GM19324 (cell line): ENCODE measurements at regions not wholly inside any gene's neighbourhood (a gene's known extent, or its start where the extent isn't known, plus 50 kb on each side); places are given as distances from the start of the nearest gene placed in this dataset.

ENCODE experiments used
- ATAC-seq: cut with Tn5 transposase; IDR thresholded peaks from one replicate; pipeline ENCODE4 v1.9.1; 2021; ENCODE audit warnings: mild to moderate bottlenecking, moderate library complexity; ENCODE audit not compliant: unreplicated experiment, low FRiP score

DNA sequence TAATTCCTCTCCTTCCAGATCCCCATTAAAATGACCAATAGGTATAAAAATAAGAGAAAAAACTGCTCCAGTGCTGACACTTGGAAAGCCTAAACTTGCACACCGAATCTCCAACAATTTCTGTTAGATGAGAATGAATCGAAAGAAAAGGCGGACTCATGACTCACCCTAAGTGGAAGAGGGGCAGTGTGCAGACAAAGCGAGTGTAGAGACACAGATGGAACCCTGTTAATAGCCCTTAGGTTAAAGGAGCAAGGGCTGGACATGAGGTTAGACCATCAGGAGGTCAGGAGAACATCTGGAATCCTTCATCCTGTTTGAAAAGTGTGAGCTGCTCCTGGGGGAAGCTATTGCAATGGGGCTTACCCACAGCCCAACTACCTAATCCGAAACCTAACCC lies 103.4 kb upstream of the GLI3 start:
- no peak for ATAC-seq

DNA sequence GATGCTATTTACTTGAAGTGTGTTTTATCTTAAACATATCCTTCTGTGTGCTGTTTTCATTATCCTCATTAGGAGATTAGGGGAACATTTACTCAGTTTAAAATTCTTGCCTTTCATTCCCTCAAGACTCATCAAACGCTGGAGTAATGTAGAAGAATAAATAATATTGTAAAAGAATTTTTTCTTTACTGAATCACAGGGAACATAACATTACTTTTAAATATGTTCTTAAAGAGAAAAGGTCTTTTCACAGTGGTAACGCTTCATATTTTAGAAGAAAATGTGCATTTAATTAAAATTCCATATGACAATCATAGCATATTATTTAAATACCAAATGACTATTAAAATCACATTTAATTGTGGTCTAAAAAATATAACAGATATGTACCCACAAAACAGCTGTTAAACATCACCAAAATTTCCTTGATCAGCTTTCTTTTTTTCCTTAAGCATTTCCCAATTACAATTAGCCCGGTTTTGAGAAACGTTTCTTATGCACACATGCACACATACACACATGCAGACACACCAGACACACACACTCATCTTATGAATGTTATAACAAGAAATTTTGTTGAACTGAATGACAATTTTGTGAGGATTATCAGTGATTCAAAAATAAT lies 102.0 kb upstream of the GLI3 start:
- no peak for ATAC-seq

DNA sequence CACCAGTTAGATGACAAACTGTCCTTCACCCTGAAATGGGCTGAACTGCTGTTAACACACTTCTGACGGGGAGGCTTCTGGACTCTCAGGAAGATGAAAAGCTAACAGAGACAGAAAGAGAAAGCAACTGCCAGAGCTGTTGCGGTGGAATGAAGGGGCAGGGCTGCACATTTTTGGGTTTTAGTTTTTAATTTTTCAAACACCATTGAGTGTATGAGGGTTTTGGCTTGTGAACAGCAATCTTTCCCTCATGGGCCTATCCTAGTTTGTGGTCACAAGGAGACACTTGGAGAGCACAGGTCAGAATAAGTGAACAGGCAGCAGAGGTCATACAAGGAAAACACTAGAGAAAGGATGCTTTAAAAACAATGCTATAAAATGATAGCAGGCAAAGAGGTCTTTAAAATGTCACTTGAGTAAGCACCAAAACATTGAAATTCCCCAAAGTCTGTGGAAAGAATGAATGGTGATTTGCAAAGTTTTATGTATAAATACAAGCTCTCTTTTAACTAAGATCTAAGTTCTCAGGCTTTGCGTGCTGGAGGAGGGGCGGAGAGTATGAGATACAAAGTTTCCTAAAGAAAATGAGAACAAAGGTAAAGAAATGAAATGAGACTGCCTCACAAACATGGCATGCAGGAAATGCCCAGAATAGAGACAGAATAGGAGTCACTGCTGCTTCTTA lies 101.4 kb upstream of the GLI3 start:
- no peak for ATAC-seq

DNA sequence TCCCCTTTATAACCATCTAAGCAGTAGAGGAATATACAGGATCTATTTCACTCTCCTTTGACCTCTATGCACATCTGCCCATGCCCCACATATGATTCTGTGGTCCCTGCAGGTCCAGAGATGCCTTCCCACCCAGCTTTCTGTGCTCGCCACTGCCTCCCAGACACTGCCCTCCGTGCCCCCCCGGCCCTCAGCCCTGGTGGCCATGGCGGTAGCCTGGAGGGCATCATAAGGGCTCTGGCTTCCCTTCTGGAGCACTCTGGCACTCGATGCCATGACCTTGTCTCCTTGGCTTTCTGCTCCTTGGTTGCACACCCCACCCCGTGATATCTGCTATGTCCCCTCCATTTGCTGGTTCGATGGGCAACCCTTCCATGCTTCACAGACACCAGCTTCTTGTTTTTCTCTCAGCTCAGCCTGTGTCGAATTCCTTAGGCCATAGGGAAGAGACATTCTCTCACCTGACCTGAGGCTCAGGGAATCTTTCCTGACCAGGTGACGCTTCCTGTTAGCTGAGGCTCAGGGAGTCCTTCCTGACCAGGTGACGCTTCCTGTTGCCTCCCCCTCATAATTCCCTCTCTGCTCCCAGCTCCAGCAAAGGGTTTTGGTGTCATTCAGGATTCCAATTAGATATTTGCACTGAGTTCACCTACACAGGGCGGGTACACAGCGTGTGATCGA lies 100.4 kb upstream of the GLI3 start:
- no peak for ATAC-seq

DNA sequence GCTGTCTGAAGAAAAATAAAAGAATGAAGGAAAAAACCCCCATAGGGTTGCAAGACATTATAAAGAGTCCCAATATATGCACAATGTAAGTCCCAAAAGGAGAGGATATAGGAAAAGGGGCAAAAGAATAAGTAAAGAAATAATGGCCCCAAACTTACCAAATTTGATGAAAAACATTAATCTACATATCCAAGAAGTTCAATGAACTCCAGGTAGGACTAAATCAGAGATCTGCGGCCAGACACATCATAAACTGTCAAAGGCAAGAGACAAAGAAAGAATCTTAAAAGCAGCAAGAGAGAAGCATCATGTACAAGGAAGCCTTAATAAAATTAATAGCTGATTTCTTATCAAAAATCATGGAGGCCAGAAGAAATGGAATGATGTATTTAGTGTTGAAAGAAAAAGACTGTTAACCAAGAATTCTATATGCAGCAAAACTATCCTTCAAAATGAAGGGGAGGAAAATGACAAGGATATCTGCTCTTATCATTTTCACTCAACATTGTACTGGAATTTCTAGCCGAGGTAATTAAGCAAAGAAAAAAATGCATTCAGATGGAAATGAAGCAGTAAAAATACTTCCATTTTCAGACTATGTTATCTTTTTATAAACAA lies 95.7 kb upstream of the GLI3 start:
- ATAC-seq, result no peak

DNA sequence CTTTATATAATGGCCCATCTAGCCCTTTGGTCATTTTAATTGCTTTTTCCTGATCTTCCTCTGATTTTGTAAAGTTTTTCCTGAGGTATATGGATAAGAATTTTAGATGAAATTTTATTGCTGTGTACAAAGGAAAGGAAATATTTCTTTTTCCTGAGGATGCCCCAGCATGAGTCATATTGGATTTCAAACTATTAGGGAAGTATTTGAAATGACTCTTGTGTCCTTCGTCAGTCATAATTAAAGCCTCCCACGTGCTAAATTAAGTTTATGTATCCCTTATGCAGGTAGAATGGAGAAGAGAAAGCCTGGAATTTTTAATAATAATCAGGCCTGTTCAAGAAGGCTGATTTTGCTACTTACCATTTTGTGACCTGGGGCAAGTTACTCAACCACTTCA lies 82.6 kb upstream of the GLI3 start:
- no peak for ATAC-seq

DNA sequence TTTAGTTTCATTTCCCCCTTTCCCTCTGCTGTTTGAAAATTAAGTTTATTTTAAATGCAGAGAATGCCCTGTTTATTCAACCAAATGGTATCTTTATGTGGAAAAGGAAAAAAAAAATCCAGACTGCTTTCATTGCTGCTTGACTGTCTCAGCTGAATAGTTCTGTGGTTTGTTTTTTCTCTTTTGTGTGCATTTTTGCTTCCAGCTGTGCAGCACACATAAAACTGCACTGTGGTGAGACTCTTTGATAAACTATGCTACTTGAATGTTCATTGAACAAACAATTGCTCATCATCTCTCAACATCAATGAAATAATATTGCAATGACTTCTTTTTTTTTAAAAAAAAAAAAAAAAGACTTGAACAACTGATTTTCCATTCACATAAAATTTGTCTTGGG lies 78.6 kb upstream of the GLI3 start:
- no peak for ATAC-seq

DNA sequence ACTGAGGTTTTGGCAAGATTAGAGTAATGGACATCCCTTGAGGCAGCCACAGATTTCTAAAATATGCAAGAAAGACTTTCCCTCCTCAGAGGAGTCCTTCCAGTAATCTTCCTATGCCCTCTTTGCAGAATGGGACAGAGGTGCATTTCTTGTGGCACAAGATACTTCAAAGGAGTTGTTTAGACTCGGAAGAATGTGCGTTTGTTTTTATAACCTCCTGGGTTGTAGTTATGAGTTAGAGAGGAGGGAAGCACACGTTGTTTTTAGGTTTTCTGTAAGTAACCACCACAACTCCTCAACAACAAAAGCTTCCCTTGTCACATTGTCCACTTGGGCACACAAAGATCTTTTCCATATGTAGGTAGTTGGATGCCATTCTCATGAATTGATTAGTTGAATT lies 78.1 kb upstream of the GLI3 start:
- no peak for ATAC-seq

DNA sequence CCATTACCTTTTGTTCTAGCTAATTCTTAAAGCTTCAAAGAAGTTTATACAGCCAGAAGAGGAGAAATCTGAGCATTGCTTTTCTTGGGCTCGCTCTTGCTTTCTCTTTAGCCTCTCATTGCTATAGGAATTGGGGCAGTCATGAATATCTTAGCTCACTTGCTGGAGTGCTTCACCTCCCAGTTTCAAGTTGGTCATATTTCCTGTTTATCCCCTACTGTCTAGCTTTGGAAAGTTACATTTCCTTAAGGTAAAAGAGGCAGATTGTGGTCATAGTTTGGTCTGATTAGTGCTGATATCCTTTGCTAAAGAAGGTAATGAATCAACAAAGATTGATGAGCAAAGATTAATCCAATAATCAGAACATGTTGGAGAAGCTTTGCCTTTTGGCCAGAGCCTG lies 77.7 kb upstream of the GLI3 start:
- ATAC-seq, result no peak

DNA sequence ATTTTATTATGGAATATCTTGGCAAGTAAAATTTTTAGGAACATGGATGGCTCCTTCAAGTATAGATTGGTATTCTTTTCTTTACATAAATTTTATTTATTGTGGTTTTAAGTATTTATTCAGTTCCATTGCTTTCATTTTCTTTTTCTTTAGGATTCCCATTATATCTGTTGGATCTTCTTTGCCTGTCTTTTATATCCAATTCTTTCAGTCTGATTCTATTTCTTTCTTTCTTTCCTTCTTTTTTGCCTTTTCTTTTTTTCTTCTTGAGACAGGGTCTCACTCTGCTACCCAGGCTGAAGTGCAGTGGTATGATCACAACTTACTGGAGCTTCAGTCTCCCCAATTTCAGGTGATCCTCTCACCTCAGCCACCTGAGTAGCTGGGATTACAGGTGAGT lies 74.2 kb upstream of the GLI3 start:
- no peak for ATAC-seq

DNA sequence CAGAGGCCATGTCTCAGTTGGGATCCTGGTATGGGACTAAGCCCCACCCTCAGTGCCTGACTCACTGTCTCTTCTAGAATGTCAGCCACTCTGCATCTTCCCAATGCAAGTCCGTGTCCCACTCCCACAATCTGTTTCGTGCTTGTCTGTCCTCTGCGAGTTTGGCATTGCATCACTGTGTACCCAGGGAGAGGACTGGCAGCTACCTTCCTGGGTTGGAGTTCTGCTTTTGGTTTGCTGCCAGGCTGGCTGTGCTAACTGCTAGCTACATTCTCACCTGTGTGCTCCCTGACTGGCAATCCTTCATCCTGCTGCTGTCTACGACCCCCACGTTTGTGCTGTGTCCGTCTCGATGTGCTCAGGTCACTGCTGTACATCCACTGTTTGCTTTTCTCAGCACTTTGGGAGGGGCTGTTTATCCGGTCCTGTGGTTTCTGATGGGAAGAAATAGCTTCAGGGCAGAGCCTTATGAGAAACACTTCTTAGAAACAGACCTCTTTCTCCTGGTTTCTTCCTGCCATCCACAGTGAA lies 56.0 kb upstream of the GLI3 start:
- no peak for ATAC-seq

DNA sequence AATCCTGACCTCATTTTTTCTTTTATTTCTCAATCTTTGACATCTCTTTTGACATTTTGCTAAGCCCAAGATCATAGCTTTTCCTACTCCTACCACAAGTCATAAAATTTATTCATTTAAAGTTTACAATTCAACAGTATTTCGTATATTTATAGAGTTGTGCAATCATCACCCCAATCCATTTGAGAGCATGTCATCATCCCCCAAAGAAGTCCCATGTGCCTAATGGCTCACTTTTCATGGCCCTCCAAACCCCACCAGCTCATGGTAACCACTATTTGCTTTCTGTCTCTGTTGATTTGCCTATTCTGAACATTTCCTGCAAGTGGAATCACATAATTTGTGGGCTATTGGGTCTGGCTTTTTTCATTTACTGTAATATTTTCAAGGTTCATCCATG lies 52.5 kb upstream of the GLI3 start:
- no peak for ATAC-seq
